Activated CD4-positive, alpha-beta T cell treated with anti-CD3 and anti-CD28 coated beads for 36 hours (primary cell): ENCODE measurements at regions not wholly inside any gene's neighbourhood (a gene's known extent, or its start where the extent isn't known, plus 50 kb on each side); places are given as distances from the start of the nearest gene placed in this dataset.

Experiments
- ATAC-seq: fragments of 200-7000 bp; cut with Tn5 transposase; one replicate; pipeline ENCODE4 v1.10.0; 2021; ENCODE audit warnings: mild to moderate bottlenecking, moderate library complexity
- CTCF ChIA-PET: fragments of 350-600 bp; sonication (Branson Sonifier 250); formaldehyde crosslinking; loops from one replicate; lab custom pipeline; 2021; ENCODE audit warnings: antibody characterized with exemption; lab: Charles Lee
- POLR2A ChIA-PET: fragments of 350-600 bp; sonication (Branson Sonifier 250); formaldehyde crosslinking; loops from one replicate; lab custom pipeline; 2021; ENCODE audit warnings: antibody characterized with exemption, inconsistent platforms; lab: Charles Lee
- DNase-seq: peaks from one replicate; pipeline ENCODE4 v3.0.0-alpha.2; 2020
- H3K27ac Mint-ChIP-seq: one replicate; pipeline ENCODE4 v1.8.0; 2021; ENCODE audit warnings: mixed read lengths
- H3K27me3 Mint-ChIP-seq: one replicate; pipeline ENCODE4 v1.8.0; 2021; ENCODE audit warnings: mixed read lengths
- H3K36me3 Mint-ChIP-seq: one replicate; pipeline ENCODE4 v1.8.0; 2021; ENCODE audit warnings: low read depth, mixed read lengths
- H3K4me1 Mint-ChIP-seq: one replicate; pipeline ENCODE4 v1.8.0; 2021; ENCODE audit warnings: mixed read lengths
- H3K4me3 Mint-ChIP-seq: one replicate; pipeline ENCODE4 v1.8.0; 2021; ENCODE audit warnings: mild to moderate bottlenecking, moderate library complexity, mixed read lengths
- H3K9me3 Mint-ChIP-seq: one replicate; pipeline ENCODE4 v1.8.0; 2021; ENCODE audit warnings: low read depth, mixed read lengths
- intact Hi-C, 2 experiments: fragments of 100-400 bp; cut with DNase I in 1 of 2; cut with micrococcal nuclease in 1 of 2; formaldehyde crosslinking; loops; one replicate each; pipeline versions ENCODE4 v1.14.2 to v1.15.1; 2022 to 2024; cut with DNase I, micrococcal nuclease

GRCh38 chr2:134141598-134142340 lies 112.1 kb upstream of the MGAT5 start:
- ChIA-PET CTCF (no interaction called here), POLR2A (no interaction called here)
- H3K4me1 Mint-ChIP-seq, result peaks cover 92% of the 10 kb centered on the region
- no peak for ATAC-seq
- no peaks in the 10 kb centered on the region for H3K27me3 Mint-ChIP-seq
- no peak overlapping the region for H3K27ac Mint-ChIP-seq
- no peak for DNase-seq
- H3K9me3 Mint-ChIP-seq, result no peaks in the 10 kb centered on the region
- peaks cover 20% of the 10 kb centered on the region for H3K36me3 Mint-ChIP-seq
- intact Hi-C loops, result no loop called here
- H3K4me3 Mint-ChIP-seq, result no peak overlapping the region

GRCh38 chr2:134142341-134142738 lies 111.5 kb upstream of the MGAT5 start:
- Mint-ChIP-seq H3K27ac (no peak overlapping the region), H3K4me1 (peaks cover 90% of the 10 kb centered on the region), H3K4me3 (no peak overlapping the region), H3K9me3 (no peaks in the 10 kb centered on the region), H3K27me3 (no peaks in the 10 kb centered on the region), H3K36me3 (peaks cover 19% of the 10 kb centered on the region)
- no peak for ATAC-seq
- intact Hi-C loops, result no loop called here
- ChIA-PET CTCF (interaction anchor here (1.0 kb wide), 1 partner anchor 28 kb away, joined by 3 read pairs; no protein-coding TSS in a partner anchor), POLR2A (no interaction called here)
- DNase-seq, result no peak

DNA sequence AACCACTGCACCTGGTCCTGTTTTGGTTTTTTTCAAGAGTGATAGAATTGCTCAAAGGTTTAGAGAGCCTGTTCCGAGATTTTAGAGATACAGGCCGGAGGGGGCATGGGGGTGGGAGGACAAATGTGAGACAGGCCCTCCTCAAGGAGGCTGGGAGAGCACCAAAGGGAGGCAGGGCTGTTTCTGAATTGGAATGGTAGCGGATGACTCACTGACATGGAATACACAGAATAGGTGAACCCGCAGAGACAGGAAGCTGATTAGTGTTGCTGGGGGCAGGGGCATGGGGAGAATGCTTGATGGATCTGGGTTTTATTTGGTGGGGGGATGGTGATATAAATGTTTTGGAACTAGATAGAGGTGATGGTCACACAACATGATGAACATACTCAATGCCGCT lies 111.0 kb upstream of the MGAT5 start:
- H3K27me3 Mint-ChIP-seq, result no peaks in the 10 kb centered on the region
- ChIA-PET CTCF (interaction anchor here (1.0 kb wide), 1 partner anchor 27 kb away, joined by 3 read pairs; no protein-coding TSS in a partner anchor), POLR2A (no interaction called here)
- no peak for ATAC-seq
- no peak for DNase-seq
- H3K27ac Mint-ChIP-seq, result no peak overlapping the region
- peaks cover 90% of the 10 kb centered on the region for H3K4me1 Mint-ChIP-seq
- no peaks in the 10 kb centered on the region for H3K9me3 Mint-ChIP-seq
- intact Hi-C loops, result no loop called here
- peaks cover 19% of the 10 kb centered on the region for H3K36me3 Mint-ChIP-seq
- no peak overlapping the region for H3K4me3 Mint-ChIP-seq

- H3K27me3 Mint-ChIP-seq, result no peaks in the 10 kb centered on the region
- ChIA-PET CTCF (no interaction called here), POLR2A (no interaction called here)
- H3K4me1 Mint-ChIP-seq, result peaks cover 89% of the 10 kb centered on the region
- no peaks in the 10 kb centered on the region for H3K9me3 Mint-ChIP-seq
- intact Hi-C loops, result no loop called here
- peak; percentile 18 for ATAC-seq
- H3K4me3 Mint-ChIP-seq, result no peak overlapping the region
- DNase-seq, result no peak
- peak overlapping the region; percentile 51 for H3K27ac Mint-ChIP-seq
- peaks cover 21% of the 10 kb centered on the region for H3K36me3 Mint-ChIP-seq
These were observed 110.3 kb upstream of the MGAT5 start for GRCh38 chr2:134143568-134143967.

- H3K4me3 Mint-ChIP-seq, result no peak overlapping the region
- peaks cover 85% of the 10 kb centered on the region for H3K4me1 Mint-ChIP-seq
- ChIA-PET CTCF (interaction anchor here (0.8 to 1.1 kb wide), 3 partner anchors 12 to 268 kb away, joined by 3 to 4 read pairs (median 3); no protein-coding TSS in a partner anchor), POLR2A (no interaction called here)
- DNase-seq (no peak), ATAC-seq (no peak)
- H3K27ac Mint-ChIP-seq, result no peak overlapping the region
- no peaks in the 10 kb centered on the region for H3K9me3 Mint-ChIP-seq
- H3K27me3 Mint-ChIP-seq, result no peaks in the 10 kb centered on the region
- intact Hi-C loops, result no loop called here
- peaks cover 21% of the 10 kb centered on the region for H3K36me3 Mint-ChIP-seq
These were observed 109.7 kb upstream of the MGAT5 start for GRCh38 chr2:134144081-134144596.

- Mint-ChIP-seq H3K27me3 (no peaks in the 10 kb centered on the region), H3K4me3 (no peak overlapping the region), H3K9me3 (no peaks in the 10 kb centered on the region), H3K27ac (no peak overlapping the region), H3K36me3 (peaks cover 18% of the 10 kb centered on the region), H3K4me1 (peaks cover 83% of the 10 kb centered on the region)
- ChIA-PET POLR2A (no interaction called here), CTCF (interaction anchor here (0.8 to 1.1 kb wide), 3 partner anchors 11 to 267 kb away, joined by 3 to 4 read pairs (median 3); no protein-coding TSS in a partner anchor)
- intact Hi-C loops, result no loop called here
- DNase-seq, result no peak
- no peak for ATAC-seq
These were observed 109.2 kb upstream of the MGAT5 start for GRCh38 chr2:134144651-134145050.

DNA sequence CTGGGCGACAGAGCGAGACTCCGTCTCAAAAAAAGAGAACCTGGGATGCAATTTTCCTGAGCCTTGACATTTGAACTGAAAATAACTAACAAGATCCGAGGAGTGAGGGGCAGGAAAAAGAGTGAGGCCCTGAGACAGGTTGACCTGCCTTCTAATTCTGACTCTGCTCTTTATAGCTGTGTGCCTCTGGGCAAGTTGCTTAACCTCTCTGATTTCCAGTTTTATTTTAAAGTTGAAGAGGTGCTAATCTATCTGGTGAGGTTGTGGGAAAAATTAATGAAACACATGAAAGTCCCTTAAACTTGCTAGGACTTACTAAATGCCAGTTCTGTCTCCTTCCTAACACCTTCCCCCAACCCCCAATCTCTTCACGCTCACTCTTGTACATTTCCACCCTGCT lies 108.4 kb upstream of the MGAT5 start:
- no peaks in the 10 kb centered on the region for H3K9me3 Mint-ChIP-seq
- peaks cover 77% of the 10 kb centered on the region for H3K4me1 Mint-ChIP-seq
- no peak for DNase-seq
- no peak for ATAC-seq
- no peak overlapping the region for H3K4me3 Mint-ChIP-seq
- ChIA-PET CTCF (no interaction called here), POLR2A (no interaction called here)
- peaks cover 18% of the 10 kb centered on the region for H3K36me3 Mint-ChIP-seq
- H3K27ac Mint-ChIP-seq, result no peak overlapping the region
- intact Hi-C loops, result no loop called here
- H3K27me3 Mint-ChIP-seq, result no peaks in the 10 kb centered on the region

- intact Hi-C loops, result no loop called here
- ATAC-seq, result no peak
- ChIA-PET POLR2A (no interaction called here), CTCF (no interaction called here)
- Mint-ChIP-seq H3K27ac (no peak overlapping the region), H3K27me3 (no peaks in the 10 kb centered on the region), H3K4me1 (peaks cover 71% of the 10 kb centered on the region), H3K9me3 (no peaks in the 10 kb centered on the region), H3K36me3 (peaks cover 18% of the 10 kb centered on the region), H3K4me3 (no peak overlapping the region)
- DNase-seq, result no peak
These were observed 107.7 kb upstream of the MGAT5 start for GRCh38 chr2:134146161-134146560.

DNA sequence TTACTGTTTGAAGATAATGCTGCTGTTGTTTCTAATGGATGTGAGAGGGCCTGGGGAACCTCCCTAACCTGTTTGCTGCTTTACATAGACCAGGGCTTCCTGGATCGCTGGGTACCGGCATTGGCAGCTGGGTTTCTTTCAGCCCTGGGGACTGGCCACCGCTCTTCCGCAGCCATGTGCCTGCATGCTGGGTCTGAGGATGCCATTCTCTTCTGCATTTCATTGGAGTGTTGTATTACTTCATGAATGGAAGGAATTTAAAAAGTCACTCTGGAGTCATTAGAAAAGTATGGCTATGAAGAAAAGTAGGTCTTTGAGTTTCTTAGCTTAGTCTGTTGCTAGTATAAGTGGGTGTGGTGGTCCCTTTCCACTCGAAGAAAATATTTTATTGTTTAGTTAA lies 107.3 kb upstream of the MGAT5 start:
- no peak overlapping the region for H3K4me3 Mint-ChIP-seq
- H3K27me3 Mint-ChIP-seq, result no peaks in the 10 kb centered on the region
- POLR2A ChIA-PET, result no interaction called here
- intact Hi-C loops, result no loop called here
- ATAC-seq (no peak), DNase-seq (no peak)
- CTCF ChIA-PET, result no interaction called here
- H3K36me3 Mint-ChIP-seq, result peaks cover 20% of the 10 kb centered on the region
- no peaks in the 10 kb centered on the region for H3K9me3 Mint-ChIP-seq
- peaks cover 66% of the 10 kb centered on the region for H3K4me1 Mint-ChIP-seq
- H3K27ac Mint-ChIP-seq, result no peak overlapping the region

DNA sequence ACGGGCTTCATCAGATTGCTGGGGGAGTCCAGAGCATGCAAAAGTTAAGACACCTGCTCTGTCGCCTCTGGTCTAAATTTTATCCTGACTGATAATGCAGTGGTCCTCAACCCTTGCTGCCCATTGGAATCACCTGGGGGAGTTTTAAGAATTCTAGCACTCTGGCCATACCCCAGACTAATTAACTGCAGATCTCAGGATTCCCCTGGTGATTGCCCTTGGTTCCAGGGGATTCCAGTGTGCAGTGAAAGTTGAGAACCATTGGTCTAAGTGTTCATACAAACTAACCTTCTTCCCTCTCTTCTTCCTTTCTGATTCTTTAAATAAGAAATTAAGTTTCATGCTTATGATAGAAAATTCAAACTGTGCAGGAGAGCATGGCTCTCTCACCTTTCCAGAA lies 105.7 kb upstream of the MGAT5 start:
- no peaks in the 10 kb centered on the region for H3K9me3 Mint-ChIP-seq
- ChIA-PET POLR2A (no interaction called here), CTCF (interaction anchor here (1.5 kb wide), 1 partner anchor 50 kb away, joined by 4 read pairs; no protein-coding TSS in a partner anchor)
- no peak overlapping the region for H3K4me3 Mint-ChIP-seq
- DNase-seq (no peak), ATAC-seq (no peak)
- no peak overlapping the region for H3K27ac Mint-ChIP-seq
- peaks cover 25% of the 10 kb centered on the region for H3K36me3 Mint-ChIP-seq
- H3K4me1 Mint-ChIP-seq, result peaks cover 51% of the 10 kb centered on the region
- H3K27me3 Mint-ChIP-seq, result no peaks in the 10 kb centered on the region
- intact Hi-C loops, result no loop called here

DNA sequence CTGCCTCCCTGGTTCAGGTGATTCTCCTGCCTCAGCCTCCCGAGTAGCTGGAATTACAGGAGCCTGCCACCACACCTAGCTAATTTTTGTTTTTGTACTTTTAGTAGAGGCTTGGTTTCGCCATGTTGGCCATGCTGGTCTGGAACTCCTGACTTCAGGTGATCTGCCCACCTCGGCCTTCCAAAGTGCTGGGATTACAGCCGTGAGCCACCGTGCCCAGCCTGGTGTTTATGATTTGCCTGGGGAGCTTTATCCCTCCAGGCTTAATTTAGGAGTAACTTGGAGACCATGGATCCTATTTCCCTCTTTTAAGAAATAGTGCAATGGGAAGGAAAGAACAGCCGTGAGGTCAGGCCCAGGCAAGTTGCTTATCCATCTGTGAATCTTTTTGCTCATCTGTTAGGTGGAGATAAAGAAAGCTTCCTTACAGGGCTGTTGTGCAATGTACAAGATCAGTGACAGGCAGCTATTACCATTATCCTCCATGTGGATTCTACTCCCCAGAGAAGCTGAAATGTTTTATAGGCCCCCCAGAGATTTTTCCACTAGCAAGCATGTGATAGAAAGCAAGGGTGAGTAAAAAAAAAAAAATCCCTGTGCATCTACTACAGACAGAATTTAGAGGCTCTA lies 104.9 kb upstream of the MGAT5 start:
- intact Hi-C loops, result no loop called here
- POLR2A ChIA-PET, result no interaction called here
- no peaks in the 10 kb centered on the region for H3K27me3 Mint-ChIP-seq

More for the DNA sequence above, 104.9 kb upstream of the MGAT5 start:
- DNase-seq (no peak), ATAC-seq (no peak)
- H3K4me3 Mint-ChIP-seq, result no peak overlapping the region
- CTCF ChIA-PET, result interaction anchor here (1.2 to 1.7 kb wide), 3 partner anchors 49 to 263 kb away, joined by 3 to 7 read pairs (median 4); no protein-coding TSS in a partner anchor
- peaks cover 19% of the 10 kb centered on the region for H3K36me3 Mint-ChIP-seq
- H3K4me1 Mint-ChIP-seq, result peaks cover 46% of the 10 kb centered on the region
- H3K9me3 Mint-ChIP-seq, result no peaks in the 10 kb centered on the region
- no peak overlapping the region for H3K27ac Mint-ChIP-seq
